Daoy (cell line): ENCODE measurements at regions not wholly inside any gene's neighbourhood (a gene's known extent, or its start where the extent isn't known, plus 50 kb on each side); places are given as distances from the start of the nearest gene placed in this dataset.
"Not testable (repeated sequence)": the region's sequence is repeated elsewhere in the genome, so short reads cannot be mapped to it uniquely, and the experiment has no call there.

Experiments
- DNase-seq: peaks from one replicate; pipeline ENCODE4 v3.0.0-alpha.2; 2015; ENCODE audit warnings: low read depth

DNA sequence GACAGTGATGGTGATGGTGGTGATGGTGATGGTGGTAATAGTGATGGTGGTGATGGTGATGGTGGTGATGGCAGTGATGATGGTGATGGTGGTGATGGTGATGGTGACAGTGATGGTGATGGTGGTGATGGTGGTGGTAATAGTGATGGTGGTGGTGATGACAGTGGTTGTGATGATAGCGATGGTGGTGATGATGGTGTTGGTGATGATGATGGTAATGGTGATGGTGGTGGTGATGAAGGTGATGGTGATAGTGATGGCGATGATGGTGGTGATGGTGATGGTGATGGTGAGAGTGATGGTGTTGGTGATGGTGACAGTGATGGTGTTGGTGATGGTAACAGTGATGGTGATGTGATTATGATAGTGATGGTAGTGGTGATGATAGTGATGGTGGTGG, 94.3 kb downstream of the ASB1 start:
- no peak for DNase-seq

DNA sequence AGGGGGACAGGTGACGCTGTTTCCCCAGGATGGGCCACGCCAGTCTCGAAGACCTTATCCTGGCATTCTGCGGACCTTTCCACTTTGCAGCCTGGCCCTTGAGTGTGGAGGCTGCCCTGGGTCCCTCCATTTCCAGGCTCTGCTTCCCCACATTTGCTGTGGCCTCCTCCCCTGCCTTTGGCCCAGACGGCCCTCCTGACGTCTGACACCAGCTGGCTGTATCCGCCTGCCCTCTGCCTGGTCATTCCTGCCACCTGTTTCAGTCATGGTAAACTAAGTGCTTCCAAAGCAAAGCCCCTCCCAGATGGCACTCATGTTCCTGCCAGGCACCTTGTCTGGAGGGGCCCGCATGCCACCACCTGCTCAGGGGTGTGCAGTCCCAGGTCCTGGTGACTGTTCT, 95.1 kb downstream of the ASB1 start:
- DNase-seq: no peak

GRCh38 chr2:238523158-238524110, 96.7 kb downstream of the ASB1 start:
- DNase-seq: no peak

- no peak for DNase-seq
These were observed 97.8 kb downstream of the ASB1 start for GRCh38 chr2:238524426-238524983.

- DNase-seq: no peak
These were observed 99.3 kb downstream of the ASB1 start for GRCh38 chr2:238525990-238526389.

DNA sequence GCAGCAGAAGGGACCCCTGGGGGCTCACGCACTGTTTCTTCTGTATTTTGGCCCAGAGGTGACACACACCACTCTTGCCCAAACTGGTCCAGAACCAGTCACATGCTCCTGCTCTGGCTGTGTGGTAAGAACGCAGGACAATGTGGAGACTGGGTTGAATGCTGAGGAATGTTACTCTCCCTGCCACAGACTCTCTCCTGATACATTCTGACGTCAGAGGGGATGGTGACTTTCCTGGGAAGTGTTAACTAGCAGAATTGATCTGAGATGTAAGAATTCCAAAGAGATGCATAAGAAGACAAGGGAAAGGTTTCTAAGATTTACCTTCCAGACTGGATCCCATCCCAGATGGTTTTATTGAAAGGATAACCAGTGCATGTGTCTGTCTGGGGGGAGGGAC, 100.8 kb downstream of the ASB1 start:
- no peak for DNase-seq

DNA sequence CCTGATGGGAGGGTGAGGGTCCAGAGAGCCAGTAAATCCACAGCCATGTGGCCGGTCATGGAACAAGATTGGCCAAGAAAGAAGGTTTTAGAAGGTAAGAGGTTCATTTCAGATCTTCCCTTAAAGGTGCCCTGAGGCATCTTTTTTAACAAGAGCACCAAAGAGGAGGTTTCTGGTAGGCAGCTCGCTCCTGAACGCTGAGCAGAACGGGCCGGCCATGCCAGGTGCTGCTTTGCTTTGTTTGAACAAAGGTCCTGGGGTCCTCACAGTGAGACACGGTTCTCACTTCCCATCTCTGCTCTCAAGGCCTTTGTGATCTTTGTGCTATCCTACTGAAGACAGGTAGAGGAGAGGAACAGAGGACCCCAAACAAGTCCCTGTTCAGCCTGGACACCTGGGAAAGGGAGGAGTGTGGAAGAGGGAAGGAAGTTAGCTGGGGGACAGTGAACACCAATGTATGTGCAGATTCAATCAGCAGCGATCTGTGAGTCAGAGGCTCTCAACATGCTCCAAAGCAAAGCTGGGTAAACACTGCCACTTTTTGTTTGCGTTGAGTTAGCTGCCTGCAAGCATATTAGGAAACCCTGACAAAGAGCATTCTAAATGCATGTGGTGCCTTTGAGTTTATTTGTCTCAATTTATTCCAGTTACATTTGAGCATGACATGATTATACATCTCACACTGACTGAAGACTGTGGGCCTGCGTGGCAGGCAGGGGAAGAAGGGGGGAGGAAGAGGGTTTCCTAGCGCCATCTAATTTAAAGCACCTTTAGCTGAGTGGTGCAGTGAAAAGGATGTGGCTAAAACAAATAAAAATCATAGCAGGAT, 102.4 kb downstream of the ASB1 start:
- DNase-seq: peak; percentile 48

- DNase-seq: not testable (repeated sequence)
These were observed 104.4 kb downstream of the ASB1 start for GRCh38 chr2:238531017-238531645.

- DNase-seq: not testable (repeated sequence)
These were observed 117.0 kb downstream of the ASB1 start for GRCh38 chr2:238543732-238544131.

- DNase-seq: no peak
These were observed 122.3 kb downstream of the ASB1 start for GRCh38 chr2:238548902-238549462.

DNA sequence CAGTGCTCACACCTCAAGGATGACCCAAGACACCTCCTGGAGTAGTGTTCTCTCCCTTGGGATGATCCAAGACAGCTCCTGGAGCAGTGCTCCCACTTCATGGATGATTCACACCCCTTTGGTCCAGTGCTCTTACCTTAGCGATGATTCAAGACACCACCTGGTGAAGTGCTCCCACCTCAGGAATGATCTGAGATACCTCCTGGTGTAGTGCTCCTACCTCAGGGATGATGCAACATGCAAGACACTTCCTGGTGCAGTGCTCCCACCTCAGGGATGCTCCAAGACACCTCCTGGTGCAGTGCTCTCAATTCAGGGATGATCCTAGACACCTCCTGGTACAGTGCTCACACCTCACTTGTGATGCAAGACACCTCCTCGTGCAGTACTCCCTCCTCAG, 123.1 kb downstream of the ASB1 start:
- no peak for DNase-seq

- DNase-seq: no peak
These were observed 124.4 kb downstream of the ASB1 start for GRCh38 chr2:238551091-238551490.

GRCh38 chr2:238552226-238552625, 125.5 kb downstream of the ASB1 start:
- no peak for DNase-seq

- no peak for DNase-seq
These were observed 126.4 kb downstream of the ASB1 start for GRCh38 chr2:238553159-238553558.

- no peak for DNase-seq
These were observed 128.0 kb downstream of the ASB1 start for GRCh38 chr2:238554468-238555315.

GRCh38 chr2:238555786-238556542, 129.2 kb downstream of the ASB1 start:
- no peak for DNase-seq

GRCh38 chr2:238557431-238557830, 130.7 kb downstream of the ASB1 start:
- DNase-seq: no peak

DNA sequence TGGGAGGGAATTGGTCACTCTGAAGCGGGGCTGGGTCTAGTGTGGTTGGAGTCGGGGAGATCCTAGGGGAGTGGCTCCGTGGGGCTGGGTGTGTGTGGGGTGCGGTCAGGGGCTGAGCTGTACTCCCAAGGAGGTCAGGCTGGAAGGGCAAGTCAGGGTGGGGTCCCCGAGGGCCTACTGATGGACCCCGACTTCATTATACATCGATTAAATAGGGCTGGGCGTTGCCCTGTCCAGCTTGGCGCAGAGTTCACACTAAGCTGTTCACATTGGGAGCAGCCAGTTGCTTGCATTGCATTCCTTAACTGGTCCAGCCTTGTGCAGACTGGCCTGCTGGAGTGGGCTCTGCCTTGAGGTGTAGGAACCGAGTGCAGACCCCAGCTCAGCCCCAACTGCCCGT, 131.2 kb downstream of the ASB1 start:
- no peak for DNase-seq

DNA sequence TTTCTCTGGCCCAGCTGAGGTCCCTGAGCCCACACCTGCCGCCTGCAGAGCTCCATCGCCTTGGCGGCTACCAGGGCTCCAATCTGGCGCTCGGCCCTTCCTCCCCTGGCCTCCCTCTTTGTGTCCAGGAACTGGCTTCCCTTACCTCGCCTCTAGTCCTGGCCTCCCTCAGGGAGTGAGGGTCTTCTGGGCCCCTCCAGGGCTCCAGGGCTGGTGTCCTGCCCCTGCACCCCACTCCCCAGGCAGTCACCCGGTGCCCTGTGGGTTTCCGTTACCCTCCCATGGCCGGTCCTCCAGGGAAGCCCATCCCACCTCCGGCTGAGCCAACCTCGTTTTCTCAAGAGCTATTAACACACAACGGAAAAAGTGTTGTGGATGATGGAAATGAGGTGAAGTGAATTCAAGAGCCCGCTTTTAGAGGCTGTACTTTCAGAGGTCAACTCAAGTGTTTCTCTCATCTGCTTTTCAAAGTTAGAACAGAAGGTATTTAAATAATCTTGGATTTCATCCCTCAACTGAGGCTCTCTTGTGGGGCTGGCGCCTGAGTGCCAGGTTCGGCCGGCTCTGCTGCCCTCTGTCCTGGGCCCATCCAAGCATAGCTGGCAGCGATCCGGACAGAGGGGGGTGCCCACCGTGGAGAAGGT, 131.9 kb downstream of the ASB1 start:
- DNase-seq: no peak
